ENCODE measurements at regions not wholly inside any gene's neighbourhood (a gene's known extent, or its start where the extent isn't known, plus 50 kb on each side); places are given as distances from the start of the nearest gene placed in this dataset.

DNA sequence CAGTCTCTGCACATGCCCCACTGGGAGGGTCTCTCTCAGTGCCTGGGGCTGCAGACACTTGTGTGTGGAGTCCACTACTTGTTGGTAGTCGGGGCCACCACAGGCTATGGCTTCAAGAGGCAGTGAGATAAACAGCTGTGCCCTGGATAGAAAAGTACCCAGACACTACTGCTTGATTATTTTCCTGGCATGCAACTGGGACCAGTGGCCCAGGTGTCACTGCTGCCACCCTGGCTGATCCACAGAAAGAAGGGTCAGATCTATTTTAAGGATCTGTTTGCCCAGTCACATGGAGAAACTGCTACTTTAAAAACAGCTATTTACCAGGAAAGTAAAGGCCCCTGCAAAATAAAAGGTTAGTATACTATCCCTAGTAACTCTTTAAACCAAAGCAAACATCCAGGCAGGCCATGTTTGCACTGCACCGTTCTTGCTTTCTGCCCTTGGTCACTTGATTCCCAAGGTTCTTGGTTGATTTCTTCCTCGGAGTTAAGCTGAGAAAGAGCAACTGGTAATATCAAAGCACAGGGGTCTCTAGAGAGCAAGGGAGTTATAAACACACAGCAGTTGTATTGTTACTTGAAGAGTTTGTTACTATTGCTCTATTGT, 99.9 kb downstream of the GLUL start (continued):
- TF ChIP-seq, protein P1, sequence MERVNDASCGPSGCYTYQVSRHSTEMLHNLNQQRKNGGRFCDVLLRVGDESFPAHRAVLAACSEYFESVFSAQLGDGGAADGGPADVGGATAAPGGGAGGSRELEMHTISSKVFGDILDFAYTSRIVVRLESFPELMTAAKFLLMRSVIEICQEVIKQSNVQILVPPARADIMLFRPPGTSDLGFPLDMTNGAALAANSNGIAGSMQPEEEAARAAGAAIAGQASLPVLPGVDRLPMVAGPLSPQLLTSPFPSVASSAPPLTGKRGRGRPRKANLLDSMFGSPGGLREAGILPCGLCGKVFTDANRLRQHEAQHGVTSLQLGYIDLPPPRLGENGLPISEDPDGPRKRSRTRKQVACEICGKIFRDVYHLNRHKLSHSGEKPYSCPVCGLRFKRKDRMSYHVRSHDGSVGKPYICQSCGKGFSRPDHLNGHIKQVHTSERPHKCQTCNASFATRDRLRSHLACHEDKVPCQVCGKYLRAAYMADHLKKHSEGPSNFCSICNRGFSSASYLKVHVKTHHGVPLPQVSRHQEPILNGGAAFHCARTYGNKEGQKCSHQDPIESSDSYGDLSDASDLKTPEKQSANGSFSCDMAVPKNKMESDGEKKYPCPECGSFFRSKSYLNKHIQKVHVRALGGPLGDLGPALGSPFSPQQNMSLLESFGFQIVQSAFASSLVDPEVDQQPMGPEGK (CRISPR knock-in tag; IDR thresholded peaks at IDR 0.05): peak; percentile 48
- TF ChIP-seq MED13 (CRISPR knock-in tag; IDR thresholded peaks at IDR 0.05) (peak; percentile 88; the same call in 1 of the 2 replicates), KDM5A (IDR thresholded peaks at IDR 0.05; ENCODE audit: borderline replicate concordance, low read length) (no peak), GATA4 (IDR thresholded peaks at IDR 0.05; ENCODE audit: borderline replicate concordance, low read depth) (peak; percentile 68; the same call in 1 of the 2 replicates), ZNF607 (CRISPR knock-in tag; IDR thresholded peaks at IDR 0.05; ENCODE audit: borderline replicate concordance) (peak; percentile 36; the same call in 1 of the 2 replicates), XRCC5 (optimal IDR thresholded peaks at IDR 0.05; ENCODE audit: low read length) (peak; percentile 40), YEATS2 (CRISPR knock-in tag; IDR thresholded peaks at IDR 0.05; ENCODE audit: borderline replicate concordance) (no peak), NFKB2 (CRISPR knock-in tag; IDR thresholded peaks at IDR 0.05; ENCODE audit: borderline replicate concordance) (no peak), SRSF4 (IDR thresholded peaks at IDR 0.05; ENCODE audit: low read depth, low read length, poor library complexity, severe bottlenecking) (no peak), MEF2D (CRISPR knock-in tag; IDR thresholded peaks at IDR 0.05) (peak; percentile 99)
- TF ChIP-seq, protein P2, sequence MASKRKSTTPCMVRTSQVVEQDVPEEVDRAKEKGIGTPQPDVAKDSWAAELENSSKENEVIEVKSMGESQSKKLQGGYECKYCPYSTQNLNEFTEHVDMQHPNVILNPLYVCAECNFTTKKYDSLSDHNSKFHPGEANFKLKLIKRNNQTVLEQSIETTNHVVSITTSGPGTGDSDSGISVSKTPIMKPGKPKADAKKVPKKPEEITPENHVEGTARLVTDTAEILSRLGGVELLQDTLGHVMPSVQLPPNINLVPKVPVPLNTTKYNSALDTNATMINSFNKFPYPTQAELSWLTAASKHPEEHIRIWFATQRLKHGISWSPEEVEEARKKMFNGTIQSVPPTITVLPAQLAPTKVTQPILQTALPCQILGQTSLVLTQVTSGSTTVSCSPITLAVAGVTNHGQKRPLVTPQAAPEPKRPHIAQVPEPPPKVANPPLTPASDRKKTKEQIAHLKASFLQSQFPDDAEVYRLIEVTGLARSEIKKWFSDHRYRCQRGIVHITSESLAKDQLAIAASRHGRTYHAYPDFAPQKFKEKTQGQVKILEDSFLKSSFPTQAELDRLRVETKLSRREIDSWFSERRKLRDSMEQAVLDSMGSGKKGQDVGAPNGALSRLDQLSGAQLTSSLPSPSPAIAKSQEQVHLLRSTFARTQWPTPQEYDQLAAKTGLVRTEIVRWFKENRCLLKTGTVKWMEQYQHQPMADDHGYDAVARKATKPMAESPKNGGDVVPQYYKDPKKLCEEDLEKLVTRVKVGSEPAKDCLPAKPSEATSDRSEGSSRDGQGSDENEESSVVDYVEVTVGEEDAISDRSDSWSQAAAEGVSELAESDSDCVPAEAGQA (IDR thresholded peaks at IDR 0.05; ENCODE audit: low read depth): no peak
- TF ChIP-seq, protein P2 (CRISPR knock-in tag; IDR thresholded peaks at IDR 0.05; ENCODE audit: borderline replicate concordance): 0 out of 2 replicates have a peak, but pooled peaks have one; percentile 15
- TF ChIP-seq, protein P3, sequence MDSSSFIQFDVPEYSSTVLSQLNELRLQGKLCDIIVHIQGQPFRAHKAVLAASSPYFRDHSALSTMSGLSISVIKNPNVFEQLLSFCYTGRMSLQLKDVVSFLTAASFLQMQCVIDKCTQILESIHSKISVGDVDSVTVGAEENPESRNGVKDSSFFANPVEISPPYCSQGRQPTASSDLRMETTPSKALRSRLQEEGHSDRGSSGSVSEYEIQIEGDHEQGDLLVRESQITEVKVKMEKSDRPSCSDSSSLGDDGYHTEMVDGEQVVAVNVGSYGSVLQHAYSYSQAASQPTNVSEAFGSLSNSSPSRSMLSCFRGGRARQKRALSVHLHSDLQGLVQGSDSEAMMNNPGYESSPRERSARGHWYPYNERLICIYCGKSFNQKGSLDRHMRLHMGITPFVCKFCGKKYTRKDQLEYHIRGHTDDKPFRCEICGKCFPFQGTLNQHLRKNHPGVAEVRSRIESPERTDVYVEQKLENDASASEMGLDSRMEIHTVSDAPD (CRISPR knock-in tag; IDR thresholded peaks at IDR 0.05): no peak; the same call in 1 of the 2 replicates
- TF ChIP-seq, protein P4, sequence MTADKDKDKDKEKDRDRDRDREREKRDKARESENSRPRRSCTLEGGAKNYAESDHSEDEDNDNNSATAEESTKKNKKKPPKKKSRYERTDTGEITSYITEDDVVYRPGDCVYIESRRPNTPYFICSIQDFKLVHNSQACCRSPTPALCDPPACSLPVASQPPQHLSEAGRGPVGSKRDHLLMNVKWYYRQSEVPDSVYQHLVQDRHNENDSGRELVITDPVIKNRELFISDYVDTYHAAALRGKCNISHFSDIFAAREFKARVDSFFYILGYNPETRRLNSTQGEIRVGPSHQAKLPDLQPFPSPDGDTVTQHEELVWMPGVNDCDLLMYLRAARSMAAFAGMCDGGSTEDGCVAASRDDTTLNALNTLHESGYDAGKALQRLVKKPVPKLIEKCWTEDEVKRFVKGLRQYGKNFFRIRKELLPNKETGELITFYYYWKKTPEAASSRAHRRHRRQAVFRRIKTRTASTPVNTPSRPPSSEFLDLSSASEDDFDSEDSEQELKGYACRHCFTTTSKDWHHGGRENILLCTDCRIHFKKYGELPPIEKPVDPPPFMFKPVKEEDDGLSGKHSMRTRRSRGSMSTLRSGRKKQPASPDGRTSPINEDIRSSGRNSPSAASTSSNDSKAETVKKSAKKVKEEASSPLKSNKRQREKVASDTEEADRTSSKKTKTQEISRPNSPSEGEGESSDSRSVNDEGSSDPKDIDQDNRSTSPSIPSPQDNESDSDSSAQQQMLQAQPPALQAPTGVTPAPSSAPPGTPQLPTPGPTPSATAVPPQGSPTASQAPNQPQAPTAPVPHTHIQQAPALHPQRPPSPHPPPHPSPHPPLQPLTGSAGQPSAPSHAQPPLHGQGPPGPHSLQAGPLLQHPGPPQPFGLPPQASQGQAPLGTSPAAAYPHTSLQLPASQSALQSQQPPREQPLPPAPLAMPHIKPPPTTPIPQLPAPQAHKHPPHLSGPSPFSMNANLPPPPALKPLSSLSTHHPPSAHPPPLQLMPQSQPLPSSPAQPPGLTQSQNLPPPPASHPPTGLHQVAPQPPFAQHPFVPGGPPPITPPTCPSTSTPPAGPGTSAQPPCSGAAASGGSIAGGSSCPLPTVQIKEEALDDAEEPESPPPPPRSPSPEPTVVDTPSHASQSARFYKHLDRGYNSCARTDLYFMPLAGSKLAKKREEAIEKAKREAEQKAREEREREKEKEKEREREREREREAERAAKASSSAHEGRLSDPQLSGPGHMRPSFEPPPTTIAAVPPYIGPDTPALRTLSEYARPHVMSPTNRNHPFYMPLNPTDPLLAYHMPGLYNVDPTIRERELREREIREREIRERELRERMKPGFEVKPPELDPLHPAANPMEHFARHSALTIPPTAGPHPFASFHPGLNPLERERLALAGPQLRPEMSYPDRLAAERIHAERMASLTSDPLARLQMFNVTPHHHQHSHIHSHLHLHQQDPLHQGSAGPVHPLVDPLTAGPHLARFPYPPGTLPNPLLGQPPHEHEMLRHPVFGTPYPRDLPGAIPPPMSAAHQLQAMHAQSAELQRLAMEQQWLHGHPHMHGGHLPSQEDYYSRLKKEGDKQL (CRISPR knock-in tag; IDR thresholded peaks at IDR 0.05; ENCODE audit: low read depth): peak; percentile 30; the same call in 1 of the 2 replicates
